Uterus (tissue), 3 donors: ENCODE measurements at regions not wholly inside any gene's neighbourhood (a gene's known extent, or its start where the extent isn't known, plus 50 kb on each side); places are given as distances from the start of the nearest gene placed in this dataset.

Source experiments
- DNase-seq, 2 donors: peaks; one replicate each; pipeline ENCODE4 v3.0.0-alpha.2; 2019 to 2020
- H3K27ac ChIP-seq, 2 donors: fragments of 200-600 bp; sonication (generic); 1 replicate in 1 of 2; 2 replicates in 1 of 2; pipeline ENCODE4 v1.5.1; 2016 to 2018
- H3K27me3 ChIP-seq, 2 donors: fragments of 200-600 bp; sonication (generic); one replicate each; pipeline ENCODE4 v1.5.1; 2018 to 2019; ENCODE audit warnings: control low read depth in 1 of 2
- H3K36me3 ChIP-seq, 2 donors: fragments of 200-600 bp; sonication (generic); one replicate each; pipeline ENCODE4 v1.5.1; 2019; ENCODE audit warnings: control low read depth in 1 of 2
- H3K4me1 ChIP-seq, 2 donors: fragments of 200-600 bp; sonication (generic); one replicate each; pipeline ENCODE4 v1.5.1; 2018 to 2019; ENCODE audit warnings: control low read depth in 1 of 2
- H3K4me3 ChIP-seq, 2 donors: fragments of 200-600 bp; sonication (generic); 1 replicate in 1 of 2; 2 replicates in 1 of 2; pipeline ENCODE4 v1.5.1; 2018 to 2019; ENCODE audit warnings: mild to moderate bottlenecking in 1 of 2
- H3K9me3 ChIP-seq, 2 donors: fragments of 200-600 bp; sonication (generic); one replicate each; pipeline ENCODE4 v1.5.1; 2019; ENCODE audit warnings: control low read depth in 1 of 2
- POLR2A ChIP-seq, 2 donors: fragments of 450-650 bp; IDR thresholded peaks; one replicate each; pipeline ENCODE4 v1.6.1; 2016; ENCODE audit warnings: antibody characterized with exemption in 2 of 2, mild to moderate bottlenecking in 1 of 2, moderate library complexity in 1 of 2
- intact Hi-C: fragments of 100-400 bp; cut with DNase I; formaldehyde crosslinking; loops from one replicate; pipeline ENCODE4 v1.15.1; 2023; ENCODE audit warnings: low total_unique reads
- TF ChIP-seq, protein P1 (sequence below), 4 experiments: fragments of 200-600 bp in 2 of 4; fragments of 450-650 bp in 2 of 4; sonication (generic) in 2 of 4; IDR thresholded peaks; one replicate each; pipeline ENCODE4 v1.5.1; 2016 to 2019; ENCODE audit warnings: antibody characterized with exemption in 4 of 4, mild to moderate bottlenecking in 2 of 4, moderate library complexity in 1 of 4
- donor health status: DM: yes; HTN: yes; CAD: no.

DNA sequence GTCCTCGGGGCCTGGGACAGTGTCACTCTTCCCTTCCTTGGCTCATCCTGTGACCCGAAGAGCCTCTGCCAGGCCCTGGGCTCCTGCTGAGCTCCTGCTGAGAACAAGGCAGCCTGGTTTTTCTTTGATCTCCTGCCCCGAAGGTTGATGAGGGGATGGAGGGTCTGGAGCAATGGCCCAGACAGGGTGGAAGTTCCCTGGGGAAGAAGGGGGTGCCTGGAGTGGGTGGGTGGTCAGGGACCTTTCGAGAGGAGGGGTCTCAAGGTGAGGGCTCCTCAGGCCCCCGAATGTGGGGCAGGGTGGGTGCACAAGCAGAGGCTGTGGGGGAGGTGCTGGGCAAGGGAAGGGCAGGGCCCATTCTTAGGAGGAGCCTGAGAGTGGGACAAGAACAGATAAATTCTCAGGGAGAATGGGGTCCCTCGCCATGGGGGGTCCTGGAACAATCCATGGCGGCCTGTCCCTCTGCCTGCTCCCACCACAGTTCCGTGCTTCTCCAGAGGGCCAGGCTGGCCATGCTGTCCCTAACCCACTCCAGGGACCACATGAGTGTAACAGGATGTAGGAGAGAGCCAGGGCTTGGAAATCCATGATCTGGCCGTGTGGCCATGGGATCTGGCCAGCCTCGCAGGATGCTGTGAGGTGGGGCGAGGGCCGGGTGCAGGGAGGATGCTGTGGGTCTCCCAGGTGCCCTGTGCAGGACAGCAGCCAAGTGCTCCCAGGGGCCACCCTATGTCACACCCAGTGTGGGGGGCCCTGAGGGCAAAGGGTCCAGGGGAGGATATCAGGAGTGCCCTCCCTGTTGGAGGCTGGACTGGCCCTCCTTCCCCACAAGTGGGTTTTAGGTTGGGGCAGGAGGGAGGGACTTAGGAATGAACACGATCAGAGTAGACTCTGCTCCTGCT lies 128.5 kb upstream of the LPCAT1 start:
- Histone ChIP-seq H3K9me3 (no peaks in the 10 kb centered on the region), H3K4me1 (no peaks in the 10 kb centered on the region), H3K4me3 (no peak overlapping the region), H3K27ac (no peak overlapping the region), H3K27me3 (peaks cover 0 to 15% of the 10 kb centered on the region in 2 donors), H3K36me3 (no peaks in the 10 kb centered on the region)
- intact Hi-C loops: no loop called here
- no peak for DNase-seq
- TF ChIP-seq, protein P1, sequence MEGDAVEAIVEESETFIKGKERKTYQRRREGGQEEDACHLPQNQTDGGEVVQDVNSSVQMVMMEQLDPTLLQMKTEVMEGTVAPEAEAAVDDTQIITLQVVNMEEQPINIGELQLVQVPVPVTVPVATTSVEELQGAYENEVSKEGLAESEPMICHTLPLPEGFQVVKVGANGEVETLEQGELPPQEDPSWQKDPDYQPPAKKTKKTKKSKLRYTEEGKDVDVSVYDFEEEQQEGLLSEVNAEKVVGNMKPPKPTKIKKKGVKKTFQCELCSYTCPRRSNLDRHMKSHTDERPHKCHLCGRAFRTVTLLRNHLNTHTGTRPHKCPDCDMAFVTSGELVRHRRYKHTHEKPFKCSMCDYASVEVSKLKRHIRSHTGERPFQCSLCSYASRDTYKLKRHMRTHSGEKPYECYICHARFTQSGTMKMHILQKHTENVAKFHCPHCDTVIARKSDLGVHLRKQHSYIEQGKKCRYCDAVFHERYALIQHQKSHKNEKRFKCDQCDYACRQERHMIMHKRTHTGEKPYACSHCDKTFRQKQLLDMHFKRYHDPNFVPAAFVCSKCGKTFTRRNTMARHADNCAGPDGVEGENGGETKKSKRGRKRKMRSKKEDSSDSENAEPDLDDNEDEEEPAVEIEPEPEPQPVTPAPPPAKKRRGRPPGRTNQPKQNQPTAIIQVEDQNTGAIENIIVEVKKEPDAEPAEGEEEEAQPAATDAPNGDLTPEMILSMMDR (IDR thresholded peaks at IDR 0.05): no peak
- no peak for TF ChIP-seq POLR2A (IDR thresholded peaks at IDR 0.05)

DNA sequence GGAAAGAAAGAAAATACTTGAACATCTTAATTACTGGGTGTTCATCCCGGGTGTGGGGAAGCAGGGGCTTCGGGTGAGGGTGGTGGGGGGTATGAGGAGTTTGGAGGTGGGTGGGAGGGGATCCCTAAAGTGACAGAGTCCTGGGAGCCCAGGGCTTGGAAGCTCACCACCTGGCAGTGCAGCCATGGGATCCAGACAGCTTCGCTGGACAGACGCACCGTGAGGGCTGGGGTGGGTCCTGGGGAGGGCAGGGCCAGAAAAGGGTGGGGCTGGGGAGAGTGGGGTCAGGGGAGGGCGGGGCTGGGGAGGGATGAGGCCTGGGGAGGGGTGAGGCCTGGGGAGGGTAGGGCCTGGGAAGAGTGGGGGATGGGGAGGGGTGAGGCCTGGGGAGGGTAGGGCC lies 127.5 kb upstream of the LPCAT1 start:
- peaks cover 0 to 15% of the 10 kb centered on the region in 2 donors for H3K27me3 ChIP-seq
- no peaks in the 10 kb centered on the region for H3K36me3 ChIP-seq
- intact Hi-C loops: no loop called here
- no peaks in the 10 kb centered on the region for H3K9me3 ChIP-seq
- no peak overlapping the region for H3K4me3 ChIP-seq
- no peaks in the 10 kb centered on the region for H3K4me1 ChIP-seq
- H3K27ac ChIP-seq: no peak overlapping the region
- no peak for DNase-seq
- no peak for TF ChIP-seq POLR2A (IDR thresholded peaks at IDR 0.05)
- TF ChIP-seq, protein P1 (IDR thresholded peaks at IDR 0.05): no peak

DNA sequence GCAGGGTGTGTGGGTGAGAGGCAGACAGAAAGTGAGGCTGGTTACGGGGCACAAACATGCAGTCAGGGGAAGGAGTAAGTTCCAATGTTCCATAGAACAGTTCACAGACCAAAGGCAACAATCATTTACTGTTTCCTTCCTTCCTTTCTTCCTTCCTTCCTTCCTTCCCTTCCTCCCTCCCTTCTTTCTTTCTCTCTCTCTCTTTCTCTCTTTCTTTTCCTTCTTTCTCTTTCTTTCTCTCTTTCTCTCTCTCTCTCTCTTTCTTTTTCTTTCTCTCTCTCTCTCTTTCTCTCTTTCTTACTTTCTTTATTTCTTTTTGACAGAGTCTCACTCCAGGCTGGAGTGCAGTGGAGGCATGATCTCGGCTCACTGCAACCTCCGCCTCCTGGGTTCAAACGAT lies 125.8 kb upstream of the LPCAT1 start:
- intact Hi-C loops: loop anchor here (10.0 kb wide), 1 partner anchor 485 kb away; no protein-coding TSS in a partner anchor
- Histone ChIP-seq H3K36me3 (no peaks in the 10 kb centered on the region), H3K4me1 (no peaks in the 10 kb centered on the region), H3K4me3 (no peak overlapping the region), H3K9me3 (no peaks in the 10 kb centered on the region), H3K27ac (no peak overlapping the region), H3K27me3 (peaks cover 0 to 15% of the 10 kb centered on the region in 2 donors)
- DNase-seq: no peak
- TF ChIP-seq, protein P1 (IDR thresholded peaks at IDR 0.05): no peak
- TF ChIP-seq POLR2A (IDR thresholded peaks at IDR 0.05): no peak

DNA sequence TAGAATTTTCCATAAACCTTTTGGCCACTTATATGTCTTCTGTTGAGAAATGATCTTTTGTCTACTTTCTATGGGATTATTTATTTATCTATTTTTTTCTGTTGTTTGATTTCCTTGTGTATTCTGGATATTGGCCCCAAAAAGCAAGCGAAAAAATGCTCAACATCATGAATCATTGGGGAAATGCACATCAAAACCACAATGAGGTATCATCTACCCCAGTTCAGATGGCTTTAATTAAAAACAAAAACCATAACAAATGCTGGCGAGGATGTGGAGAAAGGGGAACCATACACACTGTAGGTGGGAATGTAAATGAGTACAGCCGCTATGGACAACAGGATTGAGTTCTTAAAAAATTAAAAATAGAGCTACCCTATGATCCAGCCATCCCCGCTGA lies 125.0 kb upstream of the LPCAT1 start:
- TF ChIP-seq, protein P1 (IDR thresholded peaks at IDR 0.05): no peak
- TF ChIP-seq POLR2A (IDR thresholded peaks at IDR 0.05): no peak
- Histone ChIP-seq H3K27ac (no peak overlapping the region), H3K27me3 (peaks cover 4 to 20% of the 10 kb centered on the region in 2 donors), H3K4me1 (no peaks in the 10 kb centered on the region), H3K36me3 (no peaks in the 10 kb centered on the region), H3K4me3 (no peak overlapping the region), H3K9me3 (no peaks in the 10 kb centered on the region)
- no peak for DNase-seq
- intact Hi-C loops: loop anchor here (10.0 kb wide), 1 partner anchor 484 kb away; no protein-coding TSS in a partner anchor

DNA sequence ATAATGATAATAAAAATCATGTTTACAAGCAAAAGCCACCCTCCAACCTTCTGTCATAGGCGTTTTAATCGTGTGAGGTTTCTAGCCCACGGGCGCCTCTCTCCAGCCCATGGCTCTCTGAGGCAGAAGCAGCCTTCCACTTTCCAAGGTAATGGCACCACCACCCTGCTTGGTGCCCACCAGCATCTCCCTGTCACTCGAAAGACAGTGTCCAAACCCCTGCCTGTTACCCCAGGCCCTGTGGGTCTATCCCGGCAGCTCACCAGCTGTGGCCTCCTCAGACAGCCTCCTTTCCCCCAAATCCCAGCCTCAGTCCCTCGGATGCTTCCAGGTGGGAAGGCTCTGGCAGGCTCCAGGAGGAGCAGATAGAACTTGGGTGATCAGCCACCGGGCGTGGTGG lies 123.8 kb upstream of the LPCAT1 start:
- no peak for DNase-seq
- Histone ChIP-seq H3K27ac (no peak overlapping the region), H3K27me3 (peaks cover 8 to 25% of the 10 kb centered on the region in 2 donors), H3K9me3 (no peaks in the 10 kb centered on the region), H3K4me1 (no peaks in the 10 kb centered on the region), H3K36me3 (no peaks in the 10 kb centered on the region), H3K4me3 (no peak overlapping the region)
- TF ChIP-seq, protein P1 (IDR thresholded peaks at IDR 0.05): no peak
- TF ChIP-seq POLR2A (IDR thresholded peaks at IDR 0.05): no peak
- intact Hi-C loops: loop anchor here (10.0 kb wide), 1 partner anchor 483 kb away; no protein-coding TSS in a partner anchor
